WTC11 (cell line): ENCODE measurements at regions not wholly inside any gene's neighbourhood (a gene's known extent, or its start where the extent isn't known, plus 50 kb on each side); places are given as distances from the start of the nearest gene placed in this dataset.

Experiments used
- MYBL2 ChIP-seq: sonication (generic); formaldehyde crosslinking; IDR thresholded peaks from 2 replicates; pipeline ENCODE4 v1.8.1; 2023; ENCODE audit warnings: mild to moderate bottlenecking, moderate library complexity, missing genetic modification reagents
- TCF7 ChIP-seq: sonication (generic); formaldehyde crosslinking; IDR thresholded peaks from 2 replicates; pipeline ENCODE4 v1.8.0; 2022; ENCODE audit warnings: mild to moderate bottlenecking, low read depth, missing genetic modification reagents, moderate library complexity
- TEAD4 ChIP-seq: sonication (generic); formaldehyde crosslinking; IDR thresholded peaks from 2 replicates; pipeline ENCODE4 v1.8.0; 2022; ENCODE audit warnings: mild to moderate bottlenecking, missing genetic modification reagents
- TF ChIP-seq, protein P1 (sequence below): fragments of 200-600 bp; IDR thresholded peaks from 2 replicates; pipeline ENCODE4 v1.8.0; 2022; ENCODE audit warnings: antibody characterized with exemption

DNA sequence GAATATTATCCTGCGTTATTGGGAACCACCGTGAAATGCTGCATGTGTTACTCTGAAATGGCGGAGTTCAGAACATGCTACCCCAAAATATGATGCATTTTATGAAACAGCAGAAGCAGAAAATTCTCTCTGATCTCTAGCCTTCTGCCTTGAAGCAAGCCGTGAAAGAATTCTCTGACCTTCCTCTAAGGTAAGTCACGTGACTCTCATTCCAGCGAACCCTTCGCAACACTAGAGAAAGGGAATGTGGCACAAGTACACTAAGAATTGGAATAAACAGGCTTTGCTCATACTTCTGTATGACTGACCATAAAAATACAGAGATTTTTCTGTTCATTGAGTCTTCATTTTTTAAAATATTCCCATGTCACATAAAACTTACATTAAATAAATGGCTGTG is 805.6 kb upstream of the LRRC4C start:
- TF ChIP-seq, protein P1, sequence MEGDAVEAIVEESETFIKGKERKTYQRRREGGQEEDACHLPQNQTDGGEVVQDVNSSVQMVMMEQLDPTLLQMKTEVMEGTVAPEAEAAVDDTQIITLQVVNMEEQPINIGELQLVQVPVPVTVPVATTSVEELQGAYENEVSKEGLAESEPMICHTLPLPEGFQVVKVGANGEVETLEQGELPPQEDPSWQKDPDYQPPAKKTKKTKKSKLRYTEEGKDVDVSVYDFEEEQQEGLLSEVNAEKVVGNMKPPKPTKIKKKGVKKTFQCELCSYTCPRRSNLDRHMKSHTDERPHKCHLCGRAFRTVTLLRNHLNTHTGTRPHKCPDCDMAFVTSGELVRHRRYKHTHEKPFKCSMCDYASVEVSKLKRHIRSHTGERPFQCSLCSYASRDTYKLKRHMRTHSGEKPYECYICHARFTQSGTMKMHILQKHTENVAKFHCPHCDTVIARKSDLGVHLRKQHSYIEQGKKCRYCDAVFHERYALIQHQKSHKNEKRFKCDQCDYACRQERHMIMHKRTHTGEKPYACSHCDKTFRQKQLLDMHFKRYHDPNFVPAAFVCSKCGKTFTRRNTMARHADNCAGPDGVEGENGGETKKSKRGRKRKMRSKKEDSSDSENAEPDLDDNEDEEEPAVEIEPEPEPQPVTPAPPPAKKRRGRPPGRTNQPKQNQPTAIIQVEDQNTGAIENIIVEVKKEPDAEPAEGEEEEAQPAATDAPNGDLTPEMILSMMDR, result no peak
- TF ChIP-seq TCF7 (CRISPR knock-in tag) (no peak), TEAD4 (CRISPR knock-in tag) (no peak), MYBL2 (no peak)
